ENCODE measurements at regions not wholly inside any gene's neighbourhood (a gene's known extent, or its start where the extent isn't known, plus 50 kb on each side); places are given as distances from the start of the nearest gene placed in this dataset.

DNA sequence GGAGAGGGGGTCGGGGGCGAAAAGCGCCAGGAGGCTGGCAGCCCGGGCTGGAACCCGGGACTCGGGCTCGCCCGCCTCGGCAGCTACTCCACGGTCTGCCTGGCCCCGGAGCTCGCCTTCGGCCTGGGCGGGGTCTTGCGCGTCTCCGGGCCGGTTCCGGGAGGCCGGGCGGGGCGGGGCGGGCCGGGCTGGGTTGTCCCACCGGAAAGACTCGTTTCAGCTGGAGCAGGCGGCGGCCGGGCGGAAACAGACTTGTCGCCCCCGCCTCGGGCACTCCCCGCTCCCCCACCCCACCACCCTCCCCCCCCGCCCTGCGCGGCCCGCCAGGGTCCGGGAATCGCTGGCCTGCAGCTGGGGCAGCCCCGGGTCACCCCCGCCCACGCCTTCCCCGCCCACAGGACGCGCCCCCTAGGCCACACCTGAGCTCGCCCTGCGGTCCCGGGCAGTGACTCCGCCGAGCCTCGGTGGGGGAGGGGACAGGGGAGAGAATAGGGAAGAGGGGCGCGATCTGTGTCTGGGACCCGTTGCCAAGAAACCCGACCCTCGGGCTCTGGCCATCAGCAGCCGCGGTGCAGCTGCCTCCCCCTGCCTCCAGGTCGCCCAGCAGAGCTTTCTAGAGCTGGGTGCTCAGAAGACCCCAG lies 109.4 kb downstream of the KCTD15 start:
- Mint-ChIP-seq H3K27me3 (ENCODE audit: low read depth in 3 of 3) (peaks cover 7 to 28% (median 13%) of the 10 kb centered on the region in 3 donors), H3K36me3 (no peaks in the 10 kb centered on the region), H3K27ac (no peak overlapping the region), H3K9me3 (no peaks in the 10 kb centered on the region), H3K4me3 (peak overlapping the region in 2 of 5 donors; percentile 46 to 68), H3K4me1 (peaks cover 3 to 7% of the 10 kb centered on the region in 2 donors)
- no peak for DNase-seq

DNA sequence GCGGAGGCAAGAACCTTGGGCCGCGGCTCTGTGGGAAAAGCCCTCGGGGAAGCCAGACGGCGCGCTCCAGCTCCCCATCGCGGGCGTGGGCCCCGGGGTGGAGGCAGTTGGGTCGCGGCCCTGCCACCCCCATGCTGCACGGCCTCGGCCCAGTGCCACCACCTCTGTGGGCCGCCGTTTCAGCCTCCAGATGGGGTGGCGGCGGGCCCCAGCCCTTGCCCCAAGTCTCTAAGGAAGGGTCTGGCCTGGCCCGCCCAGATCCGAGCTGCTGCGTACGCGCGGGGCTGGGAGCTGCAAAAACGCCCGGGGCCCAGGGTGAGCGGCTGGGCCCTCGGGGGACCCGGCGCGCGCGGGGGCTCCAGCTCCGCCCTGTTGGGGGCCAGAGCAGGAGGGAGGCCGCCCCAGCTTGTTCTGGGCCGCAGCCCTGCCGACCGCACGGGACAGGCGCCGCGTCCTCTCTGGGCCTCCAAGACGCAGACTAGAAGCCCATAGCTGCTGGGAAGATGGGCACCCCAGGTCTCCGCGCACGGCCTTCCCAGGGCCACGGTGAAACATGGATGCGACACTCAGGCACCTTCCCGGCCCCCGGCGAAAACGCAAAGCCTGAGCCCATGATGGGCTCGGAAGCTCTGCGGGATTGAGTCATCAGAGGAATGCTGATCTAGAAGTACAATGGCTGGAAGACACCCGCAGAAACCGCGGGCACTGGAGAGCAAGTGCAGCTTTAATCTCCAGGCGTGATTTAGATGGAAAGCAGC lies 110.1 kb downstream of the KCTD15 start:
- Mint-ChIP-seq H3K27me3 (ENCODE audit: low read depth in 3 of 3) (peaks cover 5 to 33% (median 13%) of the 10 kb centered on the region in 3 donors), H3K27ac (no peak overlapping the region), H3K36me3 (no peaks in the 10 kb centered on the region), H3K9me3 (no peaks in the 10 kb centered on the region), H3K4me1 (peaks cover 3 to 7% of the 10 kb centered on the region in 2 donors), H3K4me3 (peak overlapping the region in 1 of 5 donors; percentile 30)
- no peak for DNase-seq

GRCh38 chr19:33910922-33911321 lies 114.3 kb downstream of the KCTD15 start:
- no peaks in the 10 kb centered on the region for H3K4me1 Mint-ChIP-seq
- DNase-seq: no peak
- H3K27ac Mint-ChIP-seq: no peak overlapping the region
- no peak overlapping the region for H3K4me3 Mint-ChIP-seq
- H3K9me3 Mint-ChIP-seq: no peaks in the 10 kb centered on the region
- H3K27me3 Mint-ChIP-seq (ENCODE audit: low read depth in 3 of 3): peaks cover 7 to 24% (median 9%) of the 10 kb centered on the region in 3 donors
- no peaks in the 10 kb centered on the region for H3K36me3 Mint-ChIP-seq

GRCh38 chr19:33914599-33914998 lies 117.9 kb downstream of the KCTD15 start:
- no peak for DNase-seq
- H3K9me3 Mint-ChIP-seq: no peaks in the 10 kb centered on the region
- H3K27ac Mint-ChIP-seq: no peak overlapping the region

GRCh38 chr19:33916792-33917191 lies 120.1 kb downstream of the KCTD15 start:
- no peak for DNase-seq
- Mint-ChIP-seq H3K4me1 (no peaks in the 10 kb centered on the region), H3K36me3 (no peaks in the 10 kb centered on the region), H3K27me3 (ENCODE audit: low read depth in 3 of 3) (peaks cover 2 to 9% (median 7%) of the 10 kb centered on the region in 3 donors), H3K9me3 (no peaks in the 10 kb centered on the region), H3K27ac (peak overlapping the region in 1 of 6 donors; percentile 41), H3K4me3 (no peak overlapping the region)

More at GRCh38 chr19:33914599-33914998, 117.9 kb downstream of the KCTD15 start:
- no peak overlapping the region for H3K4me3 Mint-ChIP-seq
- peaks cover 7 to 9% (median 8%) of the 10 kb centered on the region in 3 donors for H3K27me3 Mint-ChIP-seq (ENCODE audit: low read depth in 3 of 3)
- H3K36me3 Mint-ChIP-seq: no peaks in the 10 kb centered on the region
- no peaks in the 10 kb centered on the region for H3K4me1 Mint-ChIP-seq

DNA sequence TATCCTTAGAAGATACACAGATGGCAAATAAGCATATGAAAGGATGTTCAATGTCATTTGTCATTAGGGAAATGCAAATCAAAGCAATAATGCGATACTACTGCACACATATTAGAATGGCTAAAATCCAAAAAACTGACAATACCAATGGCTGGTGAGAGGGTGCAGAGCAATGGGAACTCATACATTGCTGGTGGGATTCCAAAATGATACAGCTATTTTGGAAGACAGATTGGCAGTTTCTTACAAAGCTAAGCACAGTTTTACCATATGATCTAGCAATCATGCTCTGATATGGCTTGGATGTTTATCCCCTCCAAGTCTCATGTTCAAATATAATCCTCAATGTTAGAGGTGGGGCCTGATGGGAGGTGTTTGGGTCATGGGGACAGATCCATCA lies 122.6 kb downstream of the KCTD15 start:
- H3K27ac Mint-ChIP-seq: no peak overlapping the region
- no peak overlapping the region for H3K4me3 Mint-ChIP-seq
- H3K9me3 Mint-ChIP-seq: peaks cover 0 to 2% (median 0%) of the 10 kb centered on the region in 6 donors
- H3K36me3 Mint-ChIP-seq: no peaks in the 10 kb centered on the region
- DNase-seq: no peak
- peaks cover under 1 to 8% (median 2%) of the 10 kb centered on the region in 3 donors for H3K27me3 Mint-ChIP-seq (ENCODE audit: low read depth in 3 of 3)
- H3K4me1 Mint-ChIP-seq: no peaks in the 10 kb centered on the region

DNA sequence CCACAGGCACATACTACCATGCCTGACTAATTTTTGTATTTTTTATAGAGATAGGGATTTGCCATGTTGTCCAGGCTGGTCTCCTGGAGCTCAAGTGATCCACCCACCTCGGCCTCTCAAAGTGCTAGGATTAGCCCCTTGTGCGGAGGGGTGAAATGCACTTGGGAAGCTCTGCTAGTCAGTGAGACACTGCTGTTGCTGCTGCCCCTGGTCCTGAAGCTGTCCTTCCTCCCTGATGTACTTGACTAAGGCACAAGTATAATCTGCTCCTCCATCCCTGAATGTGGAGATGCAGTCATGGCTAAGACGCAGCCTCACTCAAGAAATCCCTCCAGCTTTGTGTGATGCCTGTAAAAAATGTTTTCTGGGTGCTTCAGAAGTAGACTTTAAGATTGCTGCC lies 124.5 kb downstream of the KCTD15 start:
- Mint-ChIP-seq H3K27ac (no peak overlapping the region), H3K27me3 (ENCODE audit: low read depth in 3 of 3) (peaks cover 0 to 13% (median 5%) of the 10 kb centered on the region in 3 donors), H3K4me1 (no peaks in the 10 kb centered on the region), H3K4me3 (no peak overlapping the region), H3K9me3 (peaks cover 0 to 2% (median 0%) of the 10 kb centered on the region in 6 donors), H3K36me3 (no peaks in the 10 kb centered on the region)
- no peak for DNase-seq

- peaks cover 0 to 2% (median 0%) of the 10 kb centered on the region in 6 donors for H3K9me3 Mint-ChIP-seq
- no peak for DNase-seq
- no peaks in the 10 kb centered on the region for H3K4me1 Mint-ChIP-seq
- no peak overlapping the region for H3K4me3 Mint-ChIP-seq
- no peak overlapping the region for H3K27ac Mint-ChIP-seq
- H3K27me3 Mint-ChIP-seq (ENCODE audit: low read depth in 3 of 3): peaks cover 2 to 8% (median 6%) of the 10 kb centered on the region in 3 donors
- no peaks in the 10 kb centered on the region for H3K36me3 Mint-ChIP-seq
Measured at GRCh38 chr19:33926306-33926705, 129.6 kb downstream of the KCTD15 start.

- Mint-ChIP-seq H3K27ac (no peak overlapping the region), H3K27me3 (ENCODE audit: low read depth in 3 of 3) (peaks cover 2 to 11% (median 6%) of the 10 kb centered on the region in 3 donors), H3K9me3 (no peaks in the 10 kb centered on the region), H3K36me3 (no peaks in the 10 kb centered on the region), H3K4me1 (no peaks in the 10 kb centered on the region), H3K4me3 (no peak overlapping the region)
- DNase-seq: no peak
Measured at GRCh38 chr19:33927789-33928457, 131.3 kb downstream of the KCTD15 start.

DNA sequence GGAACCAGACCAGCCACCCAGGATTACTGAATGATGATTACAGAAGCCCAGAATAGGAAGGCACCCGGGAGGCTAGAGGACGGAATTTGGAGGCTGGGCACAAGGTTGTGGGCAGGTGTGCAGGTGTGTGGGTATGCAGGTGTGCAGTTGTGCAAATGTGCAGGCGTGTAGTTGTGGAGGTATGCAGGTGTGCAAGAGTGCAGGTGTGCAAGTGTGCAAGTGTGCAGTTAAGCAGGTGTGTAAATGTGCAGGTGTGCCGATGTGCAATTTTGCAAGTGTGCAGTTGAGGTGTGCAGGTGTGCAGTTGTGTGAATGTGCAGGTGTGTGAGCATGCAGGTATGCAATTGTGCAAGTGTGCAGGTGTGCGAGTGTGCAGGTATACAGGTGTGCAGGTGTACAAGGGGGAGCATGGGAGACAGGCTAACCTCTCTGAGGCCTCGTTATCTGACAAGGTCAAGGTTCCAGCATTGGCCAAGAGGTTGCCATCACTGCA lies 131.8 kb downstream of the KCTD15 start:
- Mint-ChIP-seq H3K4me3 (no peak overlapping the region), H3K27ac (no peak overlapping the region), H3K9me3 (peaks cover 0 to 1% (median 0%) of the 10 kb centered on the region in 6 donors), H3K36me3 (no peaks in the 10 kb centered on the region), H3K27me3 (ENCODE audit: low read depth in 3 of 3) (peaks cover 2 to 9% (median 4%) of the 10 kb centered on the region in 3 donors), H3K4me1 (no peaks in the 10 kb centered on the region)
- DNase-seq: no peak

DNA sequence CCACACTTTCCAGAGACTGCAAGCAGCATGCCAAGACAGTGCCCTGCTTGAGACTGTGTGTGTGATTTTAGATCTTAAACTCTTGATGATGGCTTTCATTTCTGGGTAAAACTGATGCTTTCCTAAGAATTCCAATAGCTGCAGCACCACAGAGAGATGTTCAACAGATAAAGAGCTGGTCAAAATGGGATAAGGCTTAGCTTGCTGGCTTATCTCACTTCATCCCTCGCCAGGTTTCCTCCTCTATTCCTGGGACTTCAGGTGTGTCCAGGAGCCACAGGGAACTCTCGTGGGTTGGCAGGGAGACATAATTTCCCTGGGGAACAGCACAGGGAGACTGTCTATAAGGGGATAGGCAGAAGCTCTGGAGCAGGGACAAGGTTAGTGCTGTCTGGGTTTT lies 137.3 kb downstream of the KCTD15 start:
- DNase-seq: no peak
- H3K4me3 Mint-ChIP-seq: no peak overlapping the region
- no peak overlapping the region for H3K27ac Mint-ChIP-seq
- no peaks in the 10 kb centered on the region for H3K36me3 Mint-ChIP-seq
- H3K27me3 Mint-ChIP-seq (ENCODE audit: low read depth in 3 of 3): peaks cover 0 to 11% (median 2%) of the 10 kb centered on the region in 3 donors
- H3K4me1 Mint-ChIP-seq: no peaks in the 10 kb centered on the region
- H3K9me3 Mint-ChIP-seq: peaks cover 0 to 10% (median under 1%) of the 10 kb centered on the region in 6 donors

GRCh38 chr19:33938821-33939220 lies 142.2 kb downstream of the KCTD15 start:
- Mint-ChIP-seq H3K36me3 (no peaks in the 10 kb centered on the region), H3K27me3 (ENCODE audit: low read depth in 3 of 3) (peaks cover 2 to 9% (median 3%) of the 10 kb centered on the region in 3 donors), H3K4me1 (no peaks in the 10 kb centered on the region), H3K4me3 (no peak overlapping the region), H3K27ac (no peak overlapping the region), H3K9me3 (peaks cover 0 to 6% (median 0%) of the 10 kb centered on the region in 6 donors)
- no peak for DNase-seq

- Mint-ChIP-seq H3K27ac (no peak overlapping the region), H3K9me3 (no peaks in the 10 kb centered on the region), H3K4me3 (no peak overlapping the region), H3K4me1 (no peaks in the 10 kb centered on the region), H3K36me3 (no peaks in the 10 kb centered on the region), H3K27me3 (ENCODE audit: low read depth in 3 of 3) (peaks cover 0 to 4% (median 3%) of the 10 kb centered on the region in 3 donors)
- no peak for DNase-seq
Measured at GRCh38 chr19:33941133-33941532, 144.5 kb downstream of the KCTD15 start.

All from immature natural killer cell (primary cell).